H9 (cell line): ENCODE measurements at regions not wholly inside any gene's neighbourhood (a gene's known extent, or its start where the extent isn't known, plus 50 kb on each side); places are given as distances from the start of the nearest gene placed in this dataset.

Source experiments
- DNase-seq: peaks from one replicate; pipeline ENCODE4 v3.0.0-alpha.2; 2017
- H2AFZ ChIP-seq: one replicate; pipeline ENCODE4 v1.6.1; 2013; ENCODE audit warnings: mild to moderate bottlenecking, low read length, control low read depth, moderate library complexity
- H2AK5ac ChIP-seq: 2 replicates; pipeline ENCODE4 v1.6.1; 2013; ENCODE audit warnings: low read length, control low read depth, mixed read lengths; ENCODE audit not compliant: insufficient read length
- H2BK120ac ChIP-seq: one replicate; pipeline ENCODE4 v1.6.1; 2013; ENCODE audit warnings: low read depth, mild to moderate bottlenecking, low read length, control low read depth, inconsistent platforms; ENCODE audit not compliant: poor library complexity, severe bottlenecking
- H2BK12ac ChIP-seq: 2 replicates; pipeline ENCODE4 v1.6.1; 2013; ENCODE audit warnings: low read length, control low read depth, mixed read lengths, low read depth; ENCODE audit not compliant: insufficient read length
- H2BK15ac ChIP-seq: 2 replicates; pipeline ENCODE4 v1.6.1; 2013; ENCODE audit warnings: low read depth, low read length, control low read depth
- H2BK20ac ChIP-seq: one replicate; pipeline ENCODE4 v1.6.1; 2013; ENCODE audit warnings: low read depth, mild to moderate bottlenecking, low read length, control low read depth, inconsistent platforms; ENCODE audit not compliant: poor library complexity, severe bottlenecking
- H2BK5ac ChIP-seq: 2 replicates; pipeline ENCODE4 v1.6.1; 2013; ENCODE audit warnings: low read length, control low read depth, mixed read lengths; ENCODE audit not compliant: insufficient read length
- H3K14ac ChIP-seq: 2 replicates; pipeline ENCODE4 v1.6.1; 2013; ENCODE audit warnings: low read length, control low read depth; ENCODE audit not compliant: insufficient read depth
- H3K18ac ChIP-seq: 2 replicates; pipeline ENCODE4 v1.6.1; 2013; ENCODE audit warnings: low read depth, mild to moderate bottlenecking, mixed read lengths, low read length, control low read depth; ENCODE audit not compliant: insufficient read length
- H3K23ac ChIP-seq: 2 replicates; pipeline ENCODE4 v1.6.1; 2013; ENCODE audit warnings: low read length, control low read depth, mixed read lengths, low read depth; ENCODE audit not compliant: insufficient read length
- H3K23me2 ChIP-seq: 2 replicates; pipeline ENCODE4 v1.6.1; 2013; ENCODE audit warnings: low read depth, mild to moderate bottlenecking, mixed read lengths, low read length, control low read depth; ENCODE audit not compliant: insufficient read length, poor library complexity, severe bottlenecking
- H3K27ac ChIP-seq: 2 replicates; pipeline ENCODE4 v1.5.1; 2013; ENCODE audit warnings: low read length, control low read depth, mixed read lengths, low read depth; ENCODE audit not compliant: insufficient read length
- H3K27me3 ChIP-seq: 2 replicates; pipeline ENCODE4 v1.6.1; 2013; ENCODE audit warnings: low read length, control low read depth, inconsistent platforms; ENCODE audit not compliant: insufficient read depth
- H3K4ac ChIP-seq: 2 replicates; pipeline ENCODE4 v1.6.1; 2013; ENCODE audit warnings: low read depth, mild to moderate bottlenecking, control low read depth, inconsistent platforms, low read length, moderate library complexity
- H3K4me1 ChIP-seq: 2 replicates; pipeline ENCODE4 v1.6.1; 2013; ENCODE audit warnings: low read length, control low read depth, inconsistent platforms; ENCODE audit not compliant: insufficient read depth
- H3K4me2 ChIP-seq: 2 replicates; pipeline ENCODE4 v1.6.1; 2013; ENCODE audit warnings: low read length, control low read depth, mixed read lengths; ENCODE audit not compliant: insufficient read length, insufficient read depth
- H3K56ac ChIP-seq: 2 replicates; pipeline ENCODE4 v1.6.1; 2013; ENCODE audit warnings: low read depth, mild to moderate bottlenecking, mixed read lengths, low read length, control low read depth; ENCODE audit not compliant: insufficient read length
- H3K79me1 ChIP-seq: 2 replicates; pipeline ENCODE4 v1.6.1; 2013; ENCODE audit warnings: low read depth, mild to moderate bottlenecking, moderate library complexity, low read length, control low read depth, inconsistent platforms; ENCODE audit not compliant: insufficient read depth, poor library complexity, severe bottlenecking
- H3K79me2 ChIP-seq: 2 replicates; pipeline ENCODE4 v1.6.1; 2013; ENCODE audit warnings: low read length, control low read depth, inconsistent platforms; ENCODE audit not compliant: insufficient read depth
- H3K9ac ChIP-seq: 2 replicates; pipeline ENCODE4 v1.6.1; 2013; ENCODE audit warnings: low read length, control low read depth, mixed read lengths; ENCODE audit not compliant: insufficient read length; ENCODE audit errors: extremely low read depth
- H3K9me3 ChIP-seq: one replicate; pipeline ENCODE4 v1.6.1; 2013; ENCODE audit warnings: low read depth, low read length, inconsistent platforms; ENCODE audit not compliant: control insufficient read depth
- H3T11ph ChIP-seq: one replicate; pipeline ENCODE4 v1.6.1; 2013; ENCODE audit warnings: mild to moderate bottlenecking, low read length, control low read depth, inconsistent platforms
- H4K20me1 ChIP-seq: one replicate; pipeline ENCODE4 v1.6.1; 2013; ENCODE audit not compliant: control insufficient read depth, insufficient read length, insufficient read depth
- H4K5ac ChIP-seq: 2 replicates; pipeline ENCODE4 v1.6.1; 2013; ENCODE audit warnings: low read depth, mild to moderate bottlenecking, mixed read lengths, low read length, control low read depth; ENCODE audit not compliant: insufficient read length
- H4K8ac ChIP-seq: replicated peaks from 2 replicates; pipeline ENCODE4 v1.6.1; 2013; ENCODE audit warnings: low read length, control low read depth, mixed read lengths, low read depth; ENCODE audit not compliant: insufficient read length
- H4K91ac ChIP-seq: 2 replicates; pipeline ENCODE4 v1.6.1; 2013; ENCODE audit warnings: low read depth, mild to moderate bottlenecking, moderate library complexity, mixed read lengths, low read length, control low read depth; ENCODE audit not compliant: insufficient read length
- H3K27ac Mint-ChIP-seq, 3 experiments: 2 replicates in 2 of 3; 3 replicates in 1 of 3; pipeline ENCODE4 v1.8.0; 2020 to 2021; ENCODE audit warnings: mixed read lengths in 3 of 3, mild to moderate bottlenecking in 1 of 3, moderate library complexity in 1 of 3
- H3K27me3 Mint-ChIP-seq: 2 replicates; pipeline ENCODE4 v1.8.0; 2021; ENCODE audit warnings: low read depth, mild to moderate bottlenecking, moderate library complexity, mixed read lengths
- H3K36me3 Mint-ChIP-seq, 3 experiments: 2 replicates in 2 of 3; 3 replicates in 1 of 3; pipeline ENCODE4 v1.8.0; 2020 to 2021; ENCODE audit warnings: low read depth in 3 of 3, mixed read lengths in 3 of 3; ENCODE audit not compliant: insufficient read depth in 1 of 3
- H3K4me1 Mint-ChIP-seq, 2 experiments: 2 replicates each; pipeline ENCODE4 v1.8.0; 2020; ENCODE audit warnings: mixed read lengths in 2 of 2
- H3K4me3 Mint-ChIP-seq, 2 experiments: 2 replicates in 1 of 2; 3 replicates in 1 of 2; pipeline ENCODE4 v1.8.0; 2020 to 2021; ENCODE audit warnings: mild to moderate bottlenecking in 2 of 2, mixed read lengths in 2 of 2, moderate library complexity in 1 of 2
- H3K9me3 Mint-ChIP-seq, 2 experiments: 2 replicates in 1 of 2; 3 replicates in 1 of 2; pipeline ENCODE4 v1.8.0; 2020; ENCODE audit warnings: mild to moderate bottlenecking in 2 of 2, mixed read lengths in 2 of 2, moderate library complexity in 1 of 2
- WGBS: extraction: QIAGEN DNeasy Blood & Tissue Kit; methylation state at CpG from one replicate; pipeline ENCODE4 v1.1.7; 2013; ENCODE audit warnings: missing lambda C conversion rate, low lambda C conversion rate, mixed read lengths; ENCODE audit not compliant: insufficient read length; ENCODE audit errors: extremely low coverage; 5-methylcytosine and 5-hydroxymethylcytosine counted together
- TF ChIP-seq, protein P1 (sequence below): fragments of 200-600 bp; sonication (generic); conservative IDR thresholded peaks from 3 replicates; pipeline ENCODE4 v1.8.0; 2021; ENCODE audit warnings: antibody characterized with exemption, mild to moderate bottlenecking

DNA sequence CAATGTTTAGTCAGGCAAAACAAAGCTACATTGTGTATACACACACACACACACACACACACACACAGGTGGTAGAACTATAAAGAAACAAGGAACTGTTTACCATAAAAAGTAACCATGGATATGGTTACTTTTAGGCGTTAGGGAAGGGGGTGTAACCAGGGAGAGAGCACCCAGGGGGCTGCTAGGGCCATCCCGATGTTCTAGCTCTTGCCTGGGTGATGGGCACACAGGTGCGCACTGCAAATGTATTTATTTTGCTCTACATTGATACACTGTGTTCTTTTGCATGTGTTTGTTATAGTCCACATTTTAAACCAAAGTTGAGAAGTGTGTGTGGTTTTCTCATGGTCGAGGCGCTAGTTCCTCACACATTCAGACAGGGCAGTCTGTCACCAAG, 69.8 kb upstream of the MYCN start:
- no peaks in the 10 kb centered on the region for H3K9me3 ChIP-seq
- Mint-ChIP-seq H3K27me3 (peaks cover 3% of the 10 kb centered on the region), H3K27ac (no peak overlapping the region), H3K9me3 (peaks cover 0 to 9% of the 10 kb centered on the region in 2 experiments; a peak in 3 of 5 replicates), H3K36me3 (0 out of 7 replicates have a peak, but pooled peaks cover 0 to 3% (median 0%) of the 10 kb centered on the region in 3 experiments), H3K4me3 (no peak overlapping the region), H3K4me1 (peaks cover 4 to 10% of the 10 kb centered on the region in 2 experiments)
- H3K18ac ChIP-seq: no peak overlapping the region
- TF ChIP-seq, protein P1, sequence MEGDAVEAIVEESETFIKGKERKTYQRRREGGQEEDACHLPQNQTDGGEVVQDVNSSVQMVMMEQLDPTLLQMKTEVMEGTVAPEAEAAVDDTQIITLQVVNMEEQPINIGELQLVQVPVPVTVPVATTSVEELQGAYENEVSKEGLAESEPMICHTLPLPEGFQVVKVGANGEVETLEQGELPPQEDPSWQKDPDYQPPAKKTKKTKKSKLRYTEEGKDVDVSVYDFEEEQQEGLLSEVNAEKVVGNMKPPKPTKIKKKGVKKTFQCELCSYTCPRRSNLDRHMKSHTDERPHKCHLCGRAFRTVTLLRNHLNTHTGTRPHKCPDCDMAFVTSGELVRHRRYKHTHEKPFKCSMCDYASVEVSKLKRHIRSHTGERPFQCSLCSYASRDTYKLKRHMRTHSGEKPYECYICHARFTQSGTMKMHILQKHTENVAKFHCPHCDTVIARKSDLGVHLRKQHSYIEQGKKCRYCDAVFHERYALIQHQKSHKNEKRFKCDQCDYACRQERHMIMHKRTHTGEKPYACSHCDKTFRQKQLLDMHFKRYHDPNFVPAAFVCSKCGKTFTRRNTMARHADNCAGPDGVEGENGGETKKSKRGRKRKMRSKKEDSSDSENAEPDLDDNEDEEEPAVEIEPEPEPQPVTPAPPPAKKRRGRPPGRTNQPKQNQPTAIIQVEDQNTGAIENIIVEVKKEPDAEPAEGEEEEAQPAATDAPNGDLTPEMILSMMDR: no peak
- H3K4me2 ChIP-seq: no peak overlapping the region
- H2AK5ac ChIP-seq: no peak overlapping the region
- no peaks in the 10 kb centered on the region for H4K20me1 ChIP-seq
- DNase-seq: no peak
- H2BK20ac ChIP-seq: no peak overlapping the region
- H2BK15ac ChIP-seq: no peak overlapping the region
- no peak overlapping the region for H4K8ac ChIP-seq
- H3K23me2 ChIP-seq: no peaks in the 10 kb centered on the region
- H3T11ph ChIP-seq: no peak overlapping the region
- WGBS: no CpG with 5 or more reads among the region's 5 CpGs
- no peak overlapping the region for H4K91ac ChIP-seq
- H3K4me1 ChIP-seq: no peaks in the 10 kb centered on the region
- no peaks in the 10 kb centered on the region for H3K79me2 ChIP-seq
- H3K79me1 ChIP-seq: no peaks in the 10 kb centered on the region
- H3K23ac ChIP-seq: no peak overlapping the region
- H3K14ac ChIP-seq: no peak overlapping the region
- no peak overlapping the region for H3K9ac ChIP-seq
- H4K5ac ChIP-seq: no peak overlapping the region
- no peak overlapping the region for H2BK12ac ChIP-seq
- H2BK120ac ChIP-seq: no peak overlapping the region
- H3K27me3 ChIP-seq: no peaks in the 10 kb centered on the region
- no peak overlapping the region for H2AFZ ChIP-seq
- H3K4ac ChIP-seq: no peak overlapping the region
- H3K27ac ChIP-seq: no peak overlapping the region
- no peak overlapping the region for H2BK5ac ChIP-seq
- no peak overlapping the region for H3K56ac ChIP-seq
